ENCODE measurements at regions not wholly inside any gene's neighbourhood (a gene's known extent, or its start where the extent isn't known, plus 50 kb on each side); places are given as distances from the start of the nearest gene placed in this dataset.

DNA sequence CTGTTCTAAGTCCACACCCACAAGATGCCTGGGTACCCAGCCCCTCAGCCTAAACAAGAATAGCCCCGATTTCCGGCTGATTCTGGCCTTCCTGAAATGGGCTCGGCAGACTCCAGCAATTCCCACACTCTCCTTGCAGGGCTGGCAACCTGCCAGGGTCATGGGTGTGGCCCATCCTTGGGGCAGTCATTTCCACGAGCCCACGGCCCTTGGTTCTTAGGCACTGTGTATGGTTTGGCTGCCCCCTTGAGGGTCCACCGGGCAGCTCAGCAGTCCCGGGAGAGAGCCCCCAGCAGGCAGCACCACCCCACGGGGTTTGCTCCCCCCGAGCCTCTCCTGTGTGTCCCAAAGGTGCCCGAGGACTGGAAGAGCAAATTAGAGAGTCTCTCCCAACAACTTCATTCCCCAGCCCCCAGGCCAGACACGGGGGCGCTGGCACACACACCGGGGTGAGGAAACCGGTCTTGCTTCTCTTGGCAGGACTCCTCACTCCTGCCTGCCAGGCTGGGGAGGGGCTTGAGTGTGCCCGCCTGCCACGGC, 142.2 kb downstream of the EMX2 start:
- no peak overlapping the region for H3K4me3 ChIP-seq (replicated peaks in 1 of 2; ENCODE audit: low read depth in 2 of 2, low read length in 2 of 2)
- no peak for TF ChIP-seq CTCF (IDR thresholded peaks at IDR 0.05; ENCODE audit: low read depth, low read length)

DNA sequence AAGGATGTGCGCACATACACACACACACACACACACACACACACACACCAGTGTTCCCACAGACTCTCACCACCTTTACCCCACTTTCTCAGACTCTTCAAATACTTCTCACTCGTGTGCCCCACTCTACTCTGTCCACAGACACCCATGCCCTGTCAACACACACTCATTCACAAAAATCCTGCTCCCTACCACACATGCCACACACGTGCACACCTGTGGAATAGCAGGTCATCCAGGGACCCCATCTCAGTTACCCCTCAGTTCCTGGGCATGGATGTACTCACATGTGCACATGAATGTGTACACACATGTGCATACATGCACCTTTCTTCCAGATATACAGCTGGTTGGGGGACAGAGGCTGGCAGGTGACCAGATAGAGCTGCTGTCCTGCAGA, 142.9 kb downstream of the EMX2 start:
- DNase-seq (ENCODE audit: low read depth in 2 of 2): no peak
- no peak for TF ChIP-seq CTCF (IDR thresholded peaks at IDR 0.05; ENCODE audit: low read depth, low read length)
- no peak overlapping the region for H3K4me3 ChIP-seq (replicated peaks in 1 of 2; ENCODE audit: low read depth in 2 of 2, low read length in 2 of 2)

More for the DNA sequence above, 142.2 kb downstream of the EMX2 start:
- peak in 1 of 2 donors; percentile 2 for DNase-seq (ENCODE audit: low read depth in 2 of 2)

- no peak for TF ChIP-seq CTCF (IDR thresholded peaks at IDR 0.05; ENCODE audit: low read depth, low read length)
- H3K4me3 ChIP-seq (replicated peaks in 1 of 2; ENCODE audit: low read depth in 2 of 2, low read length in 2 of 2): no peak overlapping the region
- no peak for DNase-seq (ENCODE audit: low read depth in 2 of 2)
Measured at GRCh38 chr10:117686606-117687005, 144.1 kb downstream of the EMX2 start.

DNA sequence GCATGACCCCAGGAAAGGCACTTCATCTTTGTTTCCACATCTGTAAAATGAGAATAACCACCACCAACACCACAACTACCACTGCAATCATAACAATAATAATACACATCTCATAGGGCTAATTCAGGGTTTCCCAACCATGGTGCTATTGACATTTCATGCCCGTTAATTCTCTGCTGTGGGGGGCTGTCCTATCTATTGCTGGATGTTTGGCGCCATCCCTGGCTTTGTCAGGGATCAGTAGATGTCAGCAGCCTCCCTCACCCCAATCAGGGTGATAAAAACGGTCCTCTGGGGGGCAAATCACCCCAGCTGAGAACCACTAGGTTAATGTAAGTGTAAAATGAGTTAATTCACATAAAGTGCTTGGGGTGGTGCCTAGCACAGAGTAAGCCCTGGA, 145.8 kb downstream of the EMX2 start:
- no peak for TF ChIP-seq CTCF (IDR thresholded peaks at IDR 0.05; ENCODE audit: low read depth, low read length)
- H3K4me3 ChIP-seq (replicated peaks in 1 of 2; ENCODE audit: low read depth in 2 of 2, low read length in 2 of 2): no peak overlapping the region

DNA sequence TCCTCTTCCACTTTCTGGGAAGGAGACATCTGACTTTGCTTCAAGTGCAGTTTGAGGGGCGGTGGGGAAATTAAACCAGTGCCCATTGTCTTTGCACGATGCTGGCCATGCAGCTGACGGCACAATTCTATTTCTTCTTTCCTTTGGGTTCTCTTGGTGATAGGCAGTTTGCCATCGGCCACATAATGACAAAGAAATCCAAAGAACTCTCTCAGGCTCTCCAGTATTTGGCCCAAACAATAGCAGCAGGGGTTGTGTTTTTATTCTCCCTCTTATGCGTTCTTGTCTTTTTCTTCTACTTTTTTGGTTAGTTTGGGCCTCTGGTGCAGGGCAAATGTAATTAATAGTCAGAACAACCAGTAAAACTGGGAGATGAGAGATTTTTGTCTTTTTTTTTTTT, 147.0 kb downstream of the EMX2 start:
- TF ChIP-seq CTCF (IDR thresholded peaks at IDR 0.05; ENCODE audit: low read depth, low read length): no peak
- no peak for DNase-seq (ENCODE audit: low read depth in 2 of 2)
- H3K4me3 ChIP-seq (replicated peaks in 1 of 2; ENCODE audit: low read depth in 2 of 2, low read length in 2 of 2): no peak overlapping the region

More for the DNA sequence above, 145.8 kb downstream of the EMX2 start:
- no peak for DNase-seq (ENCODE audit: low read depth in 2 of 2)

DNA sequence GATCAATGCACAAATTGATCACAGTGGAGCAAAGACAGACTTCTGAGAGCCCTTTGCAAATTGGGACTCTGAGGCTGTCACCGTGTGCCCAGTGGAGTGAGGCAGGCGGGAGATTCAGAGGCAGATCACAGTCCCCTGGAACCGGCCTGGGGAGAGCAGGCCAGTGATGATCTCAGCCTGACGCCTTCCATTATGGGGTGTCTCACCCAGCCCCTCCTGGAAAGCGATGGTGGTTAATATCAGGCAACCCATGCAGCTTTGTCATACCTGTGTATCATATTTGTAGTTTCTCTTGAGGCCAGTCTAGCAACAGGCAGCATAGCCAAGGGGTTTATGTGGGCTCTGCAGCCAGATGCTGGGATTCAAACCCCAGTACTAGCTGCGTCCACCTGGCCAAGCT, 147.8 kb downstream of the EMX2 start:
- no peak for DNase-seq (ENCODE audit: low read depth in 2 of 2)
- no peak for TF ChIP-seq CTCF (IDR thresholded peaks at IDR 0.05; ENCODE audit: low read depth, low read length)
- no peak overlapping the region for H3K4me3 ChIP-seq (replicated peaks in 1 of 2; ENCODE audit: low read depth in 2 of 2, low read length in 2 of 2)

DNA sequence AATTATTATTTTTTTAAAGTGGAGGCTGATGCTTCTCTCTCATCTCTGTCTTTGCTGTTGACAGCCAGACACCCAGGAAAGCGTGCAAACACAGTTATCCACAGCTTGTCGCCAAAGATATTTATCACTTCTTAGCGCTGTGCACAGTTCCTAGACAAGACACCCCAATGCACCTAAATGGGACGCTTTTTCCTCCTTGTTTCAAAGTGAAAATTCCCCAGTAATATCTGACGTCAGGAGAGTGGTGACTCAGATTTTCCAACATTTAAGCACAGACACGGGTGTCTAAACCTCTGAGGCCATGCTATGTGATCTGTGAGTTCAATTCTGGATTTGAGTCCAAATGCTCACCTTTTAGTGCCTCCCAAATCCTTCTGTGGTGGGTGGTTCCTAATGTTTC, 151.6 kb downstream of the EMX2 start:
- no peak for DNase-seq (ENCODE audit: low read depth in 2 of 2)
- no peak for TF ChIP-seq CTCF (IDR thresholded peaks at IDR 0.05; ENCODE audit: low read depth, low read length)
- H3K4me3 ChIP-seq (replicated peaks in 1 of 2; ENCODE audit: low read depth in 2 of 2, low read length in 2 of 2): no peak overlapping the region

All from cardiac fibroblast (primary cell).